Body of pancreas (tissue), 4 donors: ENCODE measurements at regions not wholly inside any gene's neighbourhood (a gene's known extent, or its start where the extent isn't known, plus 50 kb on each side); places are given as distances from the start of the nearest gene placed in this dataset.

Source experiments
- ATAC-seq: fragments of 150-250 bp; one replicate; pipeline ENCODE4 v1.9.1; 2016
- DNase-seq, 4 donors: peaks; one replicate each; pipeline ENCODE4 v3.0.0-alpha.2; 2019
- H3K27ac ChIP-seq, 4 donors: fragments of 200-600 bp; sonication (generic); 1 replicate in 3 of 4; 2 replicates in 1 of 4; pipeline versions ENCODE4 v1.5.1 to v1.6.1; 2016 to 2019; ENCODE audit warnings: mild to moderate bottlenecking in 1 of 4, mixed read lengths in 1 of 4, moderate library complexity in 1 of 4
- H3K27me3 ChIP-seq, 2 donors: fragments of 200-600 bp; sonication (generic); one replicate each; pipeline ENCODE4 v1.6.0; 2016; ENCODE audit warnings: mild to moderate bottlenecking in 1 of 2
- H3K36me3 ChIP-seq, 2 donors: fragments of 200-600 bp; sonication (generic); replicated peaks in 1 of 2; 2 replicates each; pipeline ENCODE4 v1.5.1; 2016; ENCODE audit warnings: low read depth in 2 of 2; ENCODE audit not compliant: insufficient read depth in 1 of 2
- H3K4me1 ChIP-seq: fragments of 200-600 bp; sonication (generic); one replicate; pipeline ENCODE4 v1.6.0; 2016
- H3K4me3 ChIP-seq, 2 donors: fragments of 200-600 bp; sonication (generic); 1 replicate in 1 of 2; 2 replicates in 1 of 2; pipeline ENCODE4 v1.5.1; 2016 to 2019
- H3K9me3 ChIP-seq, 3 donors: fragments of 200-600 bp; sonication (generic); 1 replicate in 2 of 3; 2 replicates in 1 of 3; pipeline ENCODE4 v1.5.1; 2016
- POLR2A ChIP-seq, 3 donors: fragments of 450-650 bp; IDR thresholded peaks; one replicate each; pipeline ENCODE4 v1.6.1; 2016; ENCODE audit warnings: antibody characterized with exemption in 3 of 3, mild to moderate bottlenecking in 2 of 3
- WGBS, 2 donors: methylation state at CpG; one replicate each; pipeline ENCODE4 v1.1.5; 2017; 5-methylcytosine and 5-hydroxymethylcytosine counted together
- intact Hi-C: fragments of 100-400 bp; cut with DNase I; formaldehyde crosslinking; loops from one replicate; pipeline ENCODE4 v1.15.1; 2023
- TF ChIP-seq, protein P1 (sequence below), 7 experiments: fragments of 450-650 bp in 4 of 7; fragments of 200-600 bp in 3 of 7; sonication (generic) in 3 of 7; IDR thresholded peaks; one replicate each; pipeline ENCODE4 v1.5.1; 2016 to 2019; ENCODE audit warnings: antibody characterized with exemption in 7 of 7

DNA sequence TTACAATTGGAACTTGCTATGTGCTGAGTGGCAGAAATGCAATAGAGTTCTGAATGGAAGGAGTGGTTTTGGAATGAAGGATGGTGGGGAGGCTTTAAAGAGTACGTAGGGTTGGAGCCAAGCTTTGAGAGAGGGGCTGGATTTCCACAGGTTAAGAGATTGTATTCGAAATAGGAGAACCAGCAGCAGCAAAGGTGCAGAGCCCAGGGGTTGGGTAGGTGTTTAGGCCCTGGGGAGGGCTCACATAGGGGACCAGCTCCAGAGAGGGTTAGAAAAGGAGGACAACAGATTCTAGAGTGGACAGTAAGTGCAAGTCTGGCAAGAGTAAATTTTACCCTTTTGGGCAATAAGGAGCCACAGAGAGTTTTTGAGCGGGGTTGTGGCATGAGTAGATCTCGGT is 297.2 kb downstream of the RPS24 start:
- 89% methylated on average over 4 of the region's 4 CpGs for WGBS, 2 donors
- intact Hi-C loops: no loop called here
- no peak for DNase-seq

DNA sequence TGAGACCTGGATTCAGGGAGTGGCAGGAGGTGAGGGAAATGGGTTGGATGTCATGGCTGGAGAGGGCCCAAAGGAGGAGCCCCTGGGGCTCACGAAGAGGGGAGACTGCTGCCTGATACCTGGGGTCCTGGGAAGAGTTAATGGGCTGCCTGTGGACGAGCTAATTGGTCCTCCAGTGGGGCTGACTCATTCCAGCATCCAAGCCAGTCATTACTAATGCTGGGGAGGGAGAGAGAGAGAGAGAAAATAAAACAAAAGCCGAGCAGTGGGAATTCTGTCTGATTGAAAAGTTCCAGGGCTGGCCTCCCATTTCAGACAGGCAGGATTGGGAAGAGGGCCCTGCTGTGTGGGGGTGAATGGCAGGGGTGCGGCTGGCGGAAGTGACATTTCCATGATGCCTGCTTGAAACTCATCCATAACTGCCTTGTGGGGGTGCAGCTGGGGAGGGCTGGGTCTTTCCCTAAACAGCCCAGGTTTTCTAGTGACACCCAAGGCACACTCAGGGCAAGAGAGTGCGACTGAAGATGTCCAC is 297.8 kb downstream of the RPS24 start:
- intact Hi-C loops: no loop called here

More for the DNA sequence above, 297.2 kb downstream of the RPS24 start:
- Histone ChIP-seq H3K27me3 (no peaks in the 10 kb centered on the region), H3K9me3 (peaks cover 0 to 8% (median 0%) of the 10 kb centered on the region in 3 donors), H3K36me3 (no peaks in the 10 kb centered on the region), H3K4me1 (peaks cover 4% of the 10 kb centered on the region), H3K4me3 (no peak overlapping the region), H3K27ac (no peak overlapping the region)
- TF ChIP-seq, protein P1, sequence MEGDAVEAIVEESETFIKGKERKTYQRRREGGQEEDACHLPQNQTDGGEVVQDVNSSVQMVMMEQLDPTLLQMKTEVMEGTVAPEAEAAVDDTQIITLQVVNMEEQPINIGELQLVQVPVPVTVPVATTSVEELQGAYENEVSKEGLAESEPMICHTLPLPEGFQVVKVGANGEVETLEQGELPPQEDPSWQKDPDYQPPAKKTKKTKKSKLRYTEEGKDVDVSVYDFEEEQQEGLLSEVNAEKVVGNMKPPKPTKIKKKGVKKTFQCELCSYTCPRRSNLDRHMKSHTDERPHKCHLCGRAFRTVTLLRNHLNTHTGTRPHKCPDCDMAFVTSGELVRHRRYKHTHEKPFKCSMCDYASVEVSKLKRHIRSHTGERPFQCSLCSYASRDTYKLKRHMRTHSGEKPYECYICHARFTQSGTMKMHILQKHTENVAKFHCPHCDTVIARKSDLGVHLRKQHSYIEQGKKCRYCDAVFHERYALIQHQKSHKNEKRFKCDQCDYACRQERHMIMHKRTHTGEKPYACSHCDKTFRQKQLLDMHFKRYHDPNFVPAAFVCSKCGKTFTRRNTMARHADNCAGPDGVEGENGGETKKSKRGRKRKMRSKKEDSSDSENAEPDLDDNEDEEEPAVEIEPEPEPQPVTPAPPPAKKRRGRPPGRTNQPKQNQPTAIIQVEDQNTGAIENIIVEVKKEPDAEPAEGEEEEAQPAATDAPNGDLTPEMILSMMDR (IDR thresholded peaks at IDR 0.05): no peak
- no peak for TF ChIP-seq POLR2A (IDR thresholded peaks at IDR 0.05)
- ATAC-seq: no peak

DNA sequence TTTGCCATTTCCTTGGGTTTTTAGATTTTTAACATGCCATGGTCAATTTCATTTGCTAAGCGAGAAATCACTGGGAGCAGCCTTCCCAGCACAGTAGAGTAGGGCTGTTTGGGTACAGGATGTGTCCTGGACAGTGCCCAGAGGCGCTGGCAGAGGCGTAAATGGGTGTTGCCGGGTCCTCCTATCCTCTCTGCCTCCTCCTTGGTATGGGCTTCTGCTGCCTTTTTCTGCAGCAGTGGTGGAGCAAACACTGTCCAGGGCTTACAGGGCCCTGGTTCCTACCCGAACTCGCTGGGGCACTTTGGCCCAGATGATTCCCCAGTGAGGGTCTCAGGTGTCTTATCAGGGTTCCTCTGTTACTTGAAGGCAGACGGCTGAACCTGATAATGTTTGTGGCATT is 298.3 kb downstream of the RPS24 start:
- Histone ChIP-seq H3K36me3 (no peaks in the 10 kb centered on the region), H3K4me1 (peaks cover 6% of the 10 kb centered on the region), H3K27me3 (no peaks in the 10 kb centered on the region), H3K9me3 (no peaks in the 10 kb centered on the region), H3K27ac (no peak overlapping the region), H3K4me3 (no peak overlapping the region)
- intact Hi-C loops: no loop called here
- no peak for ATAC-seq
- TF ChIP-seq, protein P1 (IDR thresholded peaks at IDR 0.05): no peak
- TF ChIP-seq POLR2A (IDR thresholded peaks at IDR 0.05): no peak
- WGBS, 2 donors: 90 to 92% methylated on average over 7 of the region's 7 CpGs
- DNase-seq: peak in 1 of 4 donors; percentile 2

More for the DNA sequence above, 297.8 kb downstream of the RPS24 start:
- H3K4me1 ChIP-seq: peaks cover 6% of the 10 kb centered on the region
- DNase-seq: peak in 1 of 4 donors; percentile 8
- ATAC-seq: no peak
- 79 to 86% methylated on average over 6 of the region's 6 CpGs for WGBS, 2 donors
- TF ChIP-seq POLR2A (IDR thresholded peaks at IDR 0.05): no peak
- TF ChIP-seq, protein P1 (IDR thresholded peaks at IDR 0.05): no peak
- H3K27me3 ChIP-seq: no peaks in the 10 kb centered on the region
- no peaks in the 10 kb centered on the region for H3K36me3 ChIP-seq
- no peak overlapping the region for H3K4me3 ChIP-seq
- H3K9me3 ChIP-seq: peaks cover 0 to 2% (median 0%) of the 10 kb centered on the region in 3 donors
- no peak overlapping the region for H3K27ac ChIP-seq

DNA sequence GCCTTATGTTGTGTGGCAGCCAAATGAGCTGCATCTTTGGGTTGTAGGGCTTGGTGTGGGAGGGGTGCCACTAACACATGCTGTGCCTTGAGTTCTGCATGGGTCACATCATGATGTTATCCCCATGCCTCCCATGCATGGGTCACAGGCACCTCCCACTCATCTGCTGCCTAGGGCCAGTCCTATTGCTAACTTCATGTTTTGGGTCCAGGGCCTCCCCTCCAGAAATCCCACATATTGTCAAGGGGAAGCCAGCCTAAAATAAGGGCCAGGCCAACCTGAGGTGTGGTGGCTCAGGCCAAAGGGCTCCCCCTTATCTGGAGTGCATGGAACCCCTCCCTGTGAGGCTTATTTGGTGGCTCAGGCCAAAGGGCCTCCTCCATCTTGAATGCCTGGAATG is 299.0 kb downstream of the RPS24 start:
- TF ChIP-seq POLR2A (IDR thresholded peaks at IDR 0.05): no peak
- TF ChIP-seq, protein P1 (IDR thresholded peaks at IDR 0.05): no peak
- peak in 1 of 4 donors; percentile 2 for DNase-seq
- Histone ChIP-seq H3K27me3 (no peaks in the 10 kb centered on the region), H3K4me1 (peaks cover 6% of the 10 kb centered on the region), H3K27ac (no peak overlapping the region), H3K36me3 (no peaks in the 10 kb centered on the region), H3K9me3 (no peaks in the 10 kb centered on the region), H3K4me3 (no peak overlapping the region)
- intact Hi-C loops: no loop called here
- ATAC-seq: no peak
